GM18858 (cell line): ENCODE measurements at regions not wholly inside any gene's neighbourhood (a gene's known extent, or its start where the extent isn't known, plus 50 kb on each side); places are given as distances from the start of the nearest gene placed in this dataset.
"Not testable (repeated sequence)": the region's sequence is repeated elsewhere in the genome, so short reads cannot be mapped to it uniquely, and the experiment has no call there.

ENCODE experiments used
- ATAC-seq: cut with Tn5 transposase; IDR thresholded peaks from one replicate; pipeline ENCODE4 v1.9.1; 2021; ENCODE audit not compliant: unreplicated experiment

DNA sequence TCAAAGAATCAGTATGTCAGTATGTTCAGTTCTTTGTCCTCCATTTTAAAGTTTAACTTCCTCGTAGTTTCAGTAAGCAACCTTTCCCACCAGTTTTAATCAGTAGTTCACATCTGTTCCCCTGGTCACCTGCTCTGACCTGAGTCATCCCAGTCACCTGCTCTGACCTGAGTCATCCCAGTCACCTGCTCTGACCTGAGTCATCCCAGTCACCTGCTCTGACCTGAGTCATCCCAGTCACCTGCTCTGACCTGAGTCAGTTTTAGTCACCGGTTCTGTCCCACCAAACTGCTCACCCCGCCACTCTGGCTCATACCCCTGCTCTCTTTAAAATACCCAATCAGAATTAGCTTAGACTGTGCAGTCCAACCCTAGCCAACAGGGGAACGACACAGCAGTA, 180.1 kb upstream of the CNTN6 start:
- ATAC-seq, result not testable (repeated sequence)

GRCh38 chr3:923161-923910, 169.5 kb upstream of the CNTN6 start:
- no peak for ATAC-seq

GRCh38 chr3:930866-931265, 162.0 kb upstream of the CNTN6 start:
- ATAC-seq, result no peak

GRCh38 chr3:933326-933725, 159.5 kb upstream of the CNTN6 start:
- no peak for ATAC-seq

DNA sequence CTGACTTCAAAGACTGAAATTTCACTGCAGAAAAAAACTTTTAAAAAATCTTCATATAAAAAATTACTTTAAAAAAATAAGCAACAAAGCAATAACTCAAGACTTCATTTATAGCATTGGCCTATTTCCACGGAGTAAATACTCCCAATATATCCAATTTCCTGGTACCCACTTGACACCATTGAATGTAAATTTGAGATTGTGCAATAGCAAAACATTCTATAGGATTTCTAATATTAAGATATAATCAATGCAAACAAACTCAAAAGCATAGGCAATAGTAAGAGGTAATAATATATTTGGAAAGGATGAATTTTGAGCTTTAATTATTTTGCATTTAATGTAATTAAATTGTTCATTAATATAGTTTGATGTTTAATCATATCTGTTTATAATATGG, 148.0 kb upstream of the CNTN6 start:
- no peak for ATAC-seq

GRCh38 chr3:945738-946137, 147.1 kb upstream of the CNTN6 start:
- no peak for ATAC-seq

- ATAC-seq, result no peak
Measured at GRCh38 chr3:952906-953305, 139.9 kb upstream of the CNTN6 start.

- no peak for ATAC-seq
Measured at GRCh38 chr3:963255-963654, 129.6 kb upstream of the CNTN6 start.

GRCh38 chr3:963755-964154, 129.1 kb upstream of the CNTN6 start:
- no peak for ATAC-seq

DNA sequence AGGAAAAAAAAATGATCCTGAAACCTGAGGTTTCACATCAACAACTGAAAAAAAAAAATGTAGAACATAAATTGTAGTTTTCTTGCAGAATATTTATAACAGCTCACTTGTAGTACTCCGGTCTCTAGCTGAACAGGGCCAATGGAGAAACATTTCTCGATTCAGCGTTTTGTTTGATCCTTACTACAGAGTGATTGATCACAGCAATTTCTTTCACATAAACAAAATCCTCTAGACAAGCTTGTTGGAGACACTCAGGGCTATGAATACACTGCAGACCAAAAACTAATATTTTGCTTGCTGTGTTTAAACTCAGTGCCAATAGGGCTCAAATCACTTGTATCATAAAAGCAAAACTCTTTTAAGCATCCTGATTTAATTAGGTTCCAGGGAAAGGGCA, 127.0 kb upstream of the CNTN6 start:
- no peak for ATAC-seq

DNA sequence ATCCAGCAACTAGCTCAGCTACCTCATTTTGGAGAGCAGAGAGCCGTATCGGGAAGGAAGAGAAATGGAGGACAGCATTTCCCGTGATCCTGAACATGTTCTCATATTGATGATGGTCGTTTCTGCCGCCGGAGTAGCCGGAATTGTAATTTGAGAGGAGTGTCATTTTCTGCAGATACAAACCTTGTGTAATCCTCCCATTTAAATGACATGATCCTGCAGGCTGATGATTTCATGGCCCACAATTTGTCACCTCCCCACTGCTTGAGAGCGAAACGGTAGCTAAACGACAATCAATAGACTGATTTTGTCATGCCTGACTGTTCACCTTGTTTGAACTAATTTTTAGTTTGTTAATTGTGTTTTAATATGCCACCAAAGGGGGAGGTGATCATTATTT, 126.5 kb upstream of the CNTN6 start:
- ATAC-seq, result no peak

DNA sequence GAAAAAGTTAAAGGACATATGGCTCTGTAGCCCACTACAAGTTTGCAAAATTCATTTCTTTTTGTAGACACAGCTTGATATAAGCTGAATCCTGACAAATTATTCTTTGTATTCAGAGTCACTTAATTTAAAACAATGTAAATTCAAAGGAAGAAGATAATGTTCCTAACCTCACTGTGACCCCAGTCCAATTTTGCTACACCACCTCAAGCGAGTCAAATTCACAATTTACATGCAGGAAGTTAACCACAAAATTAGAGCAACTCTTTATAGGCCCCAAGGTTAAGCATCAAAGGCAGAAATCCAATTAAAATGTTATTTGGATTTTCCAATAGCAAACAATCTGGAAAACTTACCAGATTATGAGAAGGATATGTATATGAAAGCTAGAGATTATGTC, 119.5 kb upstream of the CNTN6 start:
- ATAC-seq, result no peak

DNA sequence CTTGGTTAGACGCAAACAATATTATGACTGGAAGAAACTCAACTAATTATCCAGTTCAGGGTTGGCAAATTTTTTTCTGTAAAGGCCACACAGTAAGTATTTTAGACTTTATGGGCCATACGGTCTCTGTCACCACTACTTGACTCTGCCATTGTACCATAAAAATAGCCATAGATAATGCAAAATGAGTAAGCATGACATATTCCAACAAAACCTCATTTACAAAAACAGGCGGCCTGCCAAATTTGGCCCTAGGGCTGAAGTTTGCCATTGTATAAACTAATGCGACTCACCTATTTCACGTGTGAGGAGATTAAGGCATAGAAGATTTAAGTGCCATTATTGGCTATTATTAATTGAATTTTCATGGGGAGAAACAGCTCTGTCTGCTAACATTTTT, 116.8 kb upstream of the CNTN6 start:
- no peak for ATAC-seq

DNA sequence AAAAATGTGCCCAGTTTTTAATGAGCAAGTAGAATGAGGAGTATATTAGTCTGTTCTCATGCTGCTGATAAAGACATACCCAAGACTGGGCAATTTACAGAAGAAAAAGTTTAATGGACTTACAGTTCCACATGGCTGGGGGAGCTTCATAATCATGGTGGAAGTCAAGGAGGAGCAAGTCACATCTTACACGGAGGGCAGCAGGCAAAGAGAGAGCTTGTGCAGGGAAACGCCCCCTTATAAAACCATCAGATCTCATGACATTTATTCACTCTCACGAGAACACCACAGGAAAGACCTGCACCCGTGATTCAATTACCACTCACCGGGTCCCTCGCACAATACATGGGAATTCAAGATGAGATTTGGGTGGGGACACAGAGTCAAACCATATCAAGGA, 111.7 kb upstream of the CNTN6 start:
- no peak for ATAC-seq

DNA sequence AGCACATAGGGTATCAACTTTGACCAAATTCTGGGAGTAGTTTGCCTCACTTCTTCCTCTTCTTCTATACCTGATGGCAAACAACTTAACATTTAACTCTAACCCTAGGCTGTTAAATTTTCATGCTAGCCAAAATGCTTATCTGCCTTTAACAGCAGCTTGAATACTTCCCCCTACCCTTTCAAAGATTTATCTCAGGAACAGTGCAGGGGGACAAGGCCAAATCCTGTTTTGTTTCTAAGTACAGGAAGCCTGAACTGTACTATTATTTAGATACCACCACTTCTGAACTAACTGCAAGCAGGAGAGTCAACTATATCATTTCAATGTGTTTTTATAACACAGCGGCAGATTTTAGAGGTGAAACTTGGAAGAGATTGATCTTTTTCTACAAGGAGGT, 104.0 kb upstream of the CNTN6 start:
- no peak for ATAC-seq

DNA sequence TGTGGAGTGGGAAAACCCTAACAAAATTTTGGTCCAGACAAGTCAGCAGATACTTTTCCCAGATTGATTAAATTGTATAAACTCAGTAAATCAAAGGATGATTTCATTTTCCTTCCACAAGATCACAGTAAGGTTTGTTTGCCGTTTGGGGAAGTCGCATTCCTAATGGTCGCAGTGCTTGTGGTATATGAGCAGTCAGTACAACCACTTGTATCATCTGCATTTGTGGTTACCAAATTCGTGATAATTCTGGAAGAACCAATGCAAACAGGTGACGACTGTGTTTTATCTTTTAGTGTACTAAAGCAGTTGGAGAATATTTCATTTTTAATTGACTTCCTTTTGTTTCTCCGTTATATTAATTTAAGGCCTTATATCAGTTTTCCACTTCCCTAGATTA, 100.0 kb upstream of the CNTN6 start:
- ATAC-seq, result no peak

DNA sequence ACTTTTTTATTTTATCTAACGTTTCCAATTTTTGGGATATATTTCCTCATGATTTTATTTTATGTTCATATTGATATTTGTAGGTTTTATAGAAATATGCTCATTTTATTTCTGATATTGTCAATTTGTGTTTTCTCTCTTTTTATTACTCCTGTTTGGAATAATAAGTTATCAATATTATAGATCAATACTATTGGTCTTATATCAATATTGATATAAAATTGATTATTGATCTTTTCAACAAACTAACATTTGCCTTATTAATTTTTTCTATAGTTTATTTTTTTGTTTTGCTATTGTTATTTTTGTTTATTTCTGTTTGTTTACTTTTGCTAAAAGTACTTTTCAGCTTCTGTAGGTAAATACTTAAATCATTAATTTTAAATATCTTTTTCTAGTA, 90.8 kb upstream of the CNTN6 start:
- ATAC-seq, result no peak

GRCh38 chr3:1007866-1008265, 85.0 kb upstream of the CNTN6 start:
- no peak for ATAC-seq

GRCh38 chr3:1010228-1010627, 82.6 kb upstream of the CNTN6 start:
- ATAC-seq, result no peak

DNA sequence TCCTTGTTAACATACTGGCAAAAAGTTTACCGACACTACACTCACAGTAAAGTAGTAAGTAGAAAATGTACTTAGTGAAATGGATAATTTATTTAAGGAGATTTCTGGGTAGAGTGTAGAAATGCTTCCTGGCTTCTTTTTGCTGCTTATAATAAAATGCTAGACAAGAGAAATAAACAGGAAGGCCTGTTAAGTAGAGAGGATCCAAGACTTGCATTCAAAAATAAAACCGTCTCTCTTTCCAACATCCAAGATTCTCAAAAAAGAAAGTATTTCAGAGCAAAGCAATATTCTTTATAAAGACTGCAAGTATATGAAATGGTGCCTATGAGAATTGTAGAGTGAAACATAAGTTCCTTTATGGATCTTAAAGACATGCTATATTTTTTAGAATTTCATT, 77.0 kb upstream of the CNTN6 start:
- ATAC-seq, result no peak

DNA sequence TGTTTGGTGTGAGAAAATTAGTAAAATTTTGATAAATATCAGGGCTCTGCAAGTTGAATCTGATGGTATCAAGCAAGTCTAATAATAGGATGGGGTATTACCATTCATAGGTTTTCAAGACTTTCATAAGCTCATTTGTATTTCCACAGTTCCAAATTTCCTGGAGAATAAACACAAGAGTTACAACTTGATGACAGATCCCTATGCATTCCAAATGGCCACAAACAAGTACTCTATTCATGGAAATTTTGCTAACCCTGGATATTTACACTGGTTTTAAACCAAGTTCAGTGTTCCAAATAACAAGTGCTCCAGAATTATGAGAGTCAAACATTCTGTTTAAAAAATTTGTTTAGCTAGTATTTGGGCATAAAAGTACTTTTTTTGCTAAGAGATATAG, 75.0 kb upstream of the CNTN6 start:
- ATAC-seq, result no peak

GRCh38 chr3:1019157-1019556, 73.7 kb upstream of the CNTN6 start:
- no peak for ATAC-seq

GRCh38 chr3:1026395-1026794, 66.4 kb upstream of the CNTN6 start:
- ATAC-seq, result no peak
